ENCODE measurements at regions not wholly inside any gene's neighbourhood (a gene's known extent, or its start where the extent isn't known, plus 50 kb on each side); places are given as distances from the start of the nearest gene placed in this dataset.

- intact Hi-C loops (cut with DNase I; ENCODE audit: low total_unique reads) = no loop called here
- Histone ChIP-seq H3K4me3 (no peak overlapping the region), H3K4me1 (no peaks in the 10 kb centered on the region), H3K36me3 (no peaks in the 10 kb centered on the region), H3K27ac (no peak overlapping the region), H3K9me3 (no peaks in the 10 kb centered on the region), H3K27me3 (no peaks in the 10 kb centered on the region)
- no peak for TF ChIP-seq CTCF (IDR thresholded peaks at IDR 0.05)
- no peak for DNase-seq (ENCODE audit: low spot score in 2 of 2)
Observed at GRCh38 chr4:157600583-157600982, 380.1 kb downstream of the GRIA2 start.

GRCh38 chr4:157591245-157591644 lies 370.7 kb downstream of the GRIA2 start:
- Histone ChIP-seq H3K27ac (no peak overlapping the region), H3K27me3 (no peaks in the 10 kb centered on the region), H3K4me1 (no peaks in the 10 kb centered on the region), H3K4me3 (no peak overlapping the region), H3K9me3 (no peaks in the 10 kb centered on the region), H3K36me3 (no peaks in the 10 kb centered on the region)
- TF ChIP-seq POLR2A (IDR thresholded peaks at IDR 0.05) = no peak
- TF ChIP-seq POLR2AphosphoS5 (IDR thresholded peaks at IDR 0.05) = no peak
- no peak for TF ChIP-seq CTCF (IDR thresholded peaks at IDR 0.05)
- DNase-seq (ENCODE audit: low spot score in 2 of 2) = no peak
- intact Hi-C loops (cut with DNase I; ENCODE audit: low total_unique reads) = no loop called here

GRCh38 chr4:157590679-157591078 lies 370.2 kb downstream of the GRIA2 start:
- H3K9me3 ChIP-seq = no peaks in the 10 kb centered on the region
- no peaks in the 10 kb centered on the region for H3K36me3 ChIP-seq
- intact Hi-C loops (cut with DNase I; ENCODE audit: low total_unique reads) = no loop called here
- DNase-seq (ENCODE audit: low spot score in 2 of 2) = no peak
- no peak overlapping the region for H3K4me3 ChIP-seq
- no peaks in the 10 kb centered on the region for H3K4me1 ChIP-seq
- H3K27ac ChIP-seq = no peak overlapping the region
- no peak for TF ChIP-seq POLR2AphosphoS5 (IDR thresholded peaks at IDR 0.05)
- TF ChIP-seq POLR2A (IDR thresholded peaks at IDR 0.05) = no peak
- TF ChIP-seq CTCF (IDR thresholded peaks at IDR 0.05) = no peak
- no peaks in the 10 kb centered on the region for H3K27me3 ChIP-seq

- DNase-seq (ENCODE audit: low spot score in 2 of 2) = no peak
- Histone ChIP-seq H3K9me3 (no peaks in the 10 kb centered on the region), H3K4me3 (no peak overlapping the region)
Observed at GRCh38 chr4:157587681-157588423, 367.3 kb downstream of the GRIA2 start.

GRCh38 chr4:157582141-157582540 lies 361.6 kb downstream of the GRIA2 start:
- intact Hi-C loops (cut with DNase I; ENCODE audit: low total_unique reads) = no loop called here
- DNase-seq (ENCODE audit: low spot score in 2 of 2) = no peak
- no peaks in the 10 kb centered on the region for H3K27me3 ChIP-seq
- H3K4me3 ChIP-seq = no peak overlapping the region
- no peak overlapping the region for H3K27ac ChIP-seq
- no peaks in the 10 kb centered on the region for H3K4me1 ChIP-seq
- TF ChIP-seq CTCF (IDR thresholded peaks at IDR 0.05) (no peak), POLR2A (IDR thresholded peaks at IDR 0.05) (no peak), POLR2AphosphoS5 (IDR thresholded peaks at IDR 0.05) (no peak)
- H3K9me3 ChIP-seq = no peaks in the 10 kb centered on the region
- H3K36me3 ChIP-seq = no peaks in the 10 kb centered on the region

More at GRCh38 chr4:157587681-157588423, 367.3 kb downstream of the GRIA2 start:
- no peak for TF ChIP-seq CTCF (IDR thresholded peaks at IDR 0.05)
- TF ChIP-seq POLR2AphosphoS5 (IDR thresholded peaks at IDR 0.05) = no peak
- TF ChIP-seq POLR2A (IDR thresholded peaks at IDR 0.05) = no peak
- Histone ChIP-seq H3K36me3 (no peaks in the 10 kb centered on the region), H3K27me3 (no peaks in the 10 kb centered on the region), H3K27ac (no peak overlapping the region), H3K4me1 (no peaks in the 10 kb centered on the region)
- intact Hi-C loops (cut with DNase I; ENCODE audit: low total_unique reads) = no loop called here
